ENCODE measurements at regions not wholly inside any gene's neighbourhood (a gene's known extent, or its start where the extent isn't known, plus 50 kb on each side); places are given as distances from the start of the nearest gene placed in this dataset.

DNA sequence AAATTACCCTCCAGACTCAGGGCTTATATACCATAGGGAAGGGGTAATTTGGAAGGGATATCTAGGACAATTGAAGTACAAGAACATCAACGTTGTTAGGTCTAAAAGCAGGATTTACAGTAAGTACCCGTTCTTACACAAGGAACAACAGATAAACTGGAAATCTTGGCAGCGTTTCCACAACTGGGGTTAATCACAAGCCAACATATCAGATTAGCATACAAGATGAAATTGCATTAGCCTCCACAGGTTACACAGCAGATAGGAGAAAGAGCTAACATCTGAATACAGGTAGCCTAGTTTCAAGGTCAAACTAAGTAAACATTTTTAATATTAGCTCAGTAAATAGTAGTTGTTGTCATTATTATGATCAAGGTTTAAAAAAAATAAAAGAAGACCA, 1214.0 kb upstream of the PCDH20 start:
- Histone ChIP-seq H3K9me2 (ENCODE audit: insufficient read depth) (no peaks in the 10 kb centered on the region), H3K9ac (ENCODE audit: low read length) (no peak overlapping the region), H3K36me3 (ENCODE audit: control insufficient read depth in 1 of 2, insufficient read depth in 2 of 2, low read length in 2 of 2) (no peaks in the 10 kb centered on the region), H3K27ac (ENCODE audit: low read depth, low read length) (no peak overlapping the region), H3K4me3 (replicated peaks in 1 of 2; ENCODE audit: low read depth in 1 of 2, low read length in 2 of 2) (no peak overlapping the region), H3K4me2 (ENCODE audit: low read length) (no peak overlapping the region), H4K20me1 (ENCODE audit: insufficient read depth) (no peaks in the 10 kb centered on the region), H3K79me2 (ENCODE audit: insufficient read depth, low read length) (no peaks in the 10 kb centered on the region), H3K4me1 (ENCODE audit: control insufficient read depth in 1 of 2, insufficient read depth in 2 of 2, low read length in 2 of 2) (0 out of 4 replicates have a peak, but pooled peaks cover 0 to 3% of the 10 kb centered on the region in 2 experiments), H3K9me3 (ENCODE audit: control insufficient read depth in 1 of 2, insufficient read depth in 1 of 2, low read depth in 1 of 2, low read length in 2 of 2) (0 out of 4 replicates have a peak, but pooled peaks cover 0 to 6% of the 10 kb centered on the region in 2 experiments), H3K27me3 (ENCODE audit: insufficient read depth, low read length) (no peaks in the 10 kb centered on the region), H2AFZ (ENCODE audit: low read depth, low read length, poor library complexity, severe bottlenecking) (no peak overlapping the region)
- RAD21 ChIA-PET (ENCODE audit: low non-redundant PET in 1 of 2, low total read pairs in 2 of 2, uncharacterized antibody in 2 of 2, unreplicated experiment in 2 of 2) = no interaction called here
- no peak for DNase-seq (ENCODE audit: low read depth, low spot score)
- POLR2A ChIA-PET = no interaction called here
- CTCF ChIA-PET = no interaction called here
- TF ChIP-seq ELF1 (IDR thresholded peaks at IDR 0.05; ENCODE audit: borderline replicate concordance, low read depth) (no peak), FOSL1 (IDR thresholded peaks at IDR 0.05; ENCODE audit: low read depth) (no peak), POLR2AphosphoS5 (IDR thresholded peaks at IDR 0.05; ENCODE audit: low read depth, low read length) (no peak), SP1 (IDR thresholded peaks at IDR 0.05; ENCODE audit: low read depth) (no peak), EGR1 (IDR thresholded peaks at IDR 0.05; ENCODE audit: low read depth) (no peak), EZH2 (IDR thresholded peaks at IDR 0.05) (no peak), POLR2A (IDR thresholded peaks at IDR 0.05; ENCODE audit: borderline replicate concordance, extremely low read depth, insufficient read depth, insufficient read length) (no peak), MAX (IDR thresholded peaks at IDR 0.05) (no peak), EZH2phosphoT487 (IDR thresholded peaks at IDR 0.05; ENCODE audit: borderline replicate concordance) (no peak), YY1 (IDR thresholded peaks at IDR 0.05; ENCODE audit: extremely low read depth, insufficient replicate concordance, low read depth, low read length) (no peak), RAD21 (IDR thresholded peaks at IDR 0.05; ENCODE audit: low read depth) (no peak), ZNF274 (IDR thresholded peaks at IDR 0.05; ENCODE audit: low read depth, low read length) (no peak), TCF7L2 (IDR thresholded peaks at IDR 0.05; ENCODE audit: borderline replicate concordance, extremely low read depth, insufficient read depth, insufficient read length) (no peak)
- TF ChIP-seq, protein P1, sequence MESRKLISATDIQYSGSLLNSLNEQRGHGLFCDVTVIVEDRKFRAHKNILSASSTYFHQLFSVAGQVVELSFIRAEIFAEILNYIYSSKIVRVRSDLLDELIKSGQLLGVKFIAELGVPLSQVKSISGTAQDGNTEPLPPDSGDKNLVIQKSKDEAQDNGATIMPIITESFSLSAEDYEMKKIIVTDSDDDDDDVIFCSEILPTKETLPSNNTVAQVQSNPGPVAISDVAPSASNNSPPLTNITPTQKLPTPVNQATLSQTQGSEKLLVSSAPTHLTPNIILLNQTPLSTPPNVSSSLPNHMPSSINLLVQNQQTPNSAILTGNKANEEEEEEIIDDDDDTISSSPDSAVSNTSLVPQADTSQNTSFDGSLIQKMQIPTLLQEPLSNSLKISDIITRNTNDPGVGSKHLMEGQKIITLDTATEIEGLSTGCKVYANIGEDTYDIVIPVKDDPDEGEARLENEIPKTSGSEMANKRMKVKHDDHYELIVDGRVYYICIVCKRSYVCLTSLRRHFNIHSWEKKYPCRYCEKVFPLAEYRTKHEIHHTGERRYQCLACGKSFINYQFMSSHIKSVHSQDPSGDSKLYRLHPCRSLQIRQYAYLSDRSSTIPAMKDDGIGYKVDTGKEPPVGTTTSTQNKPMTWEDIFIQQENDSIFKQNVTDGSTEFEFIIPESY (IDR thresholded peaks at IDR 0.05; ENCODE audit: extremely low read depth, insufficient replicate concordance, low read length) = no peak
- ATAC-seq = no peak
- intact Hi-C loops (cut with micrococcal nuclease) = no loop called here
- no TSS peak for BruUV-seq (replicated peaks)

Measured in HCT116 (cell line).